ENCODE measurements at regions not wholly inside any gene's neighbourhood (a gene's known extent, or its start where the extent isn't known, plus 50 kb on each side); places are given as distances from the start of the nearest gene placed in this dataset.

DNA sequence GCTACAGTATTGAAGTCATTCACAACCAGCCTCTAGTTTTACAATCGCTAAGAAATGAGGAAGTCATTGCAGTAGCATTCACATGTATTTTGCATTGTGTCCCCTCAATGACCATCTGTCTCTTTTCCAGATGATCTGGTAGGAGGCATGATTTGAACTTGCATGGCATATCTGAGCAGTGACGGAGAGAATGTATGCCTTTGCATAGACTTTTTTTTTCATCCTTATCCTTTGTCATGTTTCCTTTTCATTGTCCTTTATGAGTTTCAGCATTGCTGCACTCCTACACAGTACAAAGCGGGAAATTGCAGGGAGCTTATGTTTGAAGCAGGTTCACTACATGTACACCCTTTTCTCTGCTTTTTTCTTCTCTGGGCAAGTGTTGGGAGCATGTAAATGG, 516.4 kb upstream of the GRIA3 start:
- H3K4me1 ChIP-seq (ENCODE audit: control insufficient read depth, insufficient read depth, low read length) = no peaks in the 10 kb centered on the region
- no peaks in the 10 kb centered on the region for H3K36me3 ChIP-seq (ENCODE audit: control insufficient read depth in 2 of 2, insufficient read depth in 1 of 2, low read length in 2 of 2)
- no peak overlapping the region for H3K4me3 ChIP-seq (ENCODE audit: low read depth, low read length)
- no peak overlapping the region for H3K27ac ChIP-seq (ENCODE audit: extremely low read depth, low read depth, low read length)
- POLR2A ChIA-PET = no interaction called here
- H3K9me3 ChIP-seq (ENCODE audit: control insufficient read depth, insufficient read depth, low read depth, low read length) = no peaks in the 10 kb centered on the region
- TF ChIP-seq, protein P1, sequence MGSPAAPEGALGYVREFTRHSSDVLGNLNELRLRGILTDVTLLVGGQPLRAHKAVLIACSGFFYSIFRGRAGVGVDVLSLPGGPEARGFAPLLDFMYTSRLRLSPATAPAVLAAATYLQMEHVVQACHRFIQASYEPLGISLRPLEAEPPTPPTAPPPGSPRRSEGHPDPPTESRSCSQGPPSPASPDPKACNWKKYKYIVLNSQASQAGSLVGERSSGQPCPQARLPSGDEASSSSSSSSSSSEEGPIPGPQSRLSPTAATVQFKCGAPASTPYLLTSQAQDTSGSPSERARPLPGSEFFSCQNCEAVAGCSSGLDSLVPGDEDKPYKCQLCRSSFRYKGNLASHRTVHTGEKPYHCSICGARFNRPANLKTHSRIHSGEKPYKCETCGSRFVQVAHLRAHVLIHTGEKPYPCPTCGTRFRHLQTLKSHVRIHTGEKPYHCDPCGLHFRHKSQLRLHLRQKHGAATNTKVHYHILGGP (tag by site-specific recombination; IDR thresholded peaks at IDR 0.05) = no peak
- TF ChIP-seq ZNF629 (tag by site-specific recombination; IDR thresholded peaks at IDR 0.05) (no peak), ZXDB (tag by site-specific recombination; IDR thresholded peaks at IDR 0.05) (no peak)
- CTCF ChIA-PET = no interaction called here

DNA sequence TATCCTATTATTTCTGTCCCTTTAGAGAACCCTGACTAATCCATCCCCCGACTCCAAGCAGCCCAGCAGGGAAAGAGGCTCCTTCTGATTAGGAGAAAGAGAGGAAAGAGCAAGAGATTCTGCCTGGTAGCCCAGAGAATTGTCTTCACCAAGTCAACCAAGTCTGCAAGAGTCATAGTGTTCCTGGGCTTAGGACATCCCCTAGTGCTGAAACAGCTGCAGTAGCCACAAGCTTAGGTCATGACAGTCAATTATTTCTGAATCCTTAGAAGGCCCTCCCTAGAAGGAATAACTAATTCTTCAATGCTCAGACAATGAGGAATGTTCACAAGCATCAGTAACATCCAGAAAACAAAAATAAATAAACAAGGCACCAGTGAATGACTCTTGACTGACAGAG, 480.3 kb upstream of the GRIA3 start:
- Histone ChIP-seq H3K9me3 (ENCODE audit: control insufficient read depth, insufficient read depth, low read depth, low read length) (peaks cover 4% of the 10 kb centered on the region), H3K27ac (ENCODE audit: extremely low read depth, low read depth, low read length) (no peak overlapping the region), H3K4me1 (ENCODE audit: control insufficient read depth, insufficient read depth, low read length) (no peaks in the 10 kb centered on the region), H3K36me3 (ENCODE audit: control insufficient read depth in 2 of 2, insufficient read depth in 1 of 2, low read length in 2 of 2) (no peaks in the 10 kb centered on the region), H3K4me3 (ENCODE audit: low read depth, low read length) (no peak overlapping the region)
- no peak for TF ChIP-seq ZNF138 (tag by site-specific recombination; IDR thresholded peaks at IDR 0.05; ENCODE audit: borderline replicate concordance)
- no peak for TF ChIP-seq ZNF624 (tag by site-specific recombination; IDR thresholded peaks at IDR 0.05)
- no peak for TF ChIP-seq KLF9 (tag by site-specific recombination; IDR thresholded peaks at IDR 0.05; ENCODE audit: low read depth)
- TF ChIP-seq, protein P2, sequence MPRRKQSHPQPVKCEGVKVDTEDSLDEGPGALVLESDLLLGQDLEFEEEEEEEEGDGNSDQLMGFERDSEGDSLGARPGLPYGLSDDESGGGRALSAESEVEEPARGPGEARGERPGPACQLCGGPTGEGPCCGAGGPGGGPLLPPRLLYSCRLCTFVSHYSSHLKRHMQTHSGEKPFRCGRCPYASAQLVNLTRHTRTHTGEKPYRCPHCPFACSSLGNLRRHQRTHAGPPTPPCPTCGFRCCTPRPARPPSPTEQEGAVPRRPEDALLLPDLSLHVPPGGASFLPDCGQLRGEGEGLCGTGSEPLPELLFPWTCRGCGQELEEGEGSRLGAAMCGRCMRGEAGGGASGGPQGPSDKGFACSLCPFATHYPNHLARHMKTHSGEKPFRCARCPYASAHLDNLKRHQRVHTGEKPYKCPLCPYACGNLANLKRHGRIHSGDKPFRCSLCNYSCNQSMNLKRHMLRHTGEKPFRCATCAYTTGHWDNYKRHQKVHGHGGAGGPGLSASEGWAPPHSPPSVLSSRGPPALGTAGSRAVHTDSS (tag by site-specific recombination; IDR thresholded peaks at IDR 0.05) = no peak
- TF ChIP-seq ZNF707 (tag by site-specific recombination; IDR thresholded peaks at IDR 0.05) = no peak
- no peak for TF ChIP-seq ZNF426 (tag by site-specific recombination; IDR thresholded peaks at IDR 0.05)
- TF ChIP-seq ZNF776 (tag by site-specific recombination; IDR thresholded peaks at IDR 0.05; ENCODE audit: borderline replicate concordance) = no peak
- CTCF ChIA-PET = no interaction called here
- POLR2A ChIA-PET = no interaction called here

DNA sequence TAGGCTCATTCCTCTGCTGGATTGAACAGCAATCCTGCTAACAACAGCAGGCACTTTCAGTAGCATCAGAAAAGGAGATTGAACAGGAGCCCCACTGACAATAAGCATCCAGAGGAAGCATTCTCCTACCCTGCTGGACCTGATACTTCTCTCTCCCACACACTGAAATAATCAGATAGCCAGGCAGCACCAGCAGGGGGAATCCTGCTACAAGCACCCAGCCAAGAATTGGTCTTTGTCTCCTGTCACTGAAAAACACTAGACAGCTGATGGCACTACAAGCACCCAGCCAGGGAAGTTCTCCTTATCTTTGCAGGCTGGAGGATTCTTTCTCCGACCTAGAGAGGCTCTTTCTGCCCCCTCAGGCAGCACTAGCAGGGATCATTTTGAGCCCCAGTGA, 444.3 kb upstream of the GRIA3 start:
- H3K36me3 ChIP-seq (ENCODE audit: control insufficient read depth in 2 of 2, insufficient read depth in 1 of 2, low read length in 2 of 2) = no peaks in the 10 kb centered on the region
- ChIA-PET POLR2A (no interaction called here), CTCF (no interaction called here)
- no peak for TF ChIP-seq ZNF701 (tag by site-specific recombination; IDR thresholded peaks at IDR 0.05)
- no peak for TF ChIP-seq ZFHX2 (tag by site-specific recombination; conservative IDR thresholded peaks at IDR 0.05)
- no peak for TF ChIP-seq KLF9 (tag by site-specific recombination; IDR thresholded peaks at IDR 0.05; ENCODE audit: low read depth)
- TF ChIP-seq SALL2 (tag by site-specific recombination; IDR thresholded peaks at IDR 0.05; ENCODE audit: borderline replicate concordance) = no peak
- TF ChIP-seq ZNF707 (tag by site-specific recombination; IDR thresholded peaks at IDR 0.05) = no peak
- no peak for TF ChIP-seq OSR2 (tag by site-specific recombination; IDR thresholded peaks at IDR 0.05)
- TF ChIP-seq, protein P3, sequence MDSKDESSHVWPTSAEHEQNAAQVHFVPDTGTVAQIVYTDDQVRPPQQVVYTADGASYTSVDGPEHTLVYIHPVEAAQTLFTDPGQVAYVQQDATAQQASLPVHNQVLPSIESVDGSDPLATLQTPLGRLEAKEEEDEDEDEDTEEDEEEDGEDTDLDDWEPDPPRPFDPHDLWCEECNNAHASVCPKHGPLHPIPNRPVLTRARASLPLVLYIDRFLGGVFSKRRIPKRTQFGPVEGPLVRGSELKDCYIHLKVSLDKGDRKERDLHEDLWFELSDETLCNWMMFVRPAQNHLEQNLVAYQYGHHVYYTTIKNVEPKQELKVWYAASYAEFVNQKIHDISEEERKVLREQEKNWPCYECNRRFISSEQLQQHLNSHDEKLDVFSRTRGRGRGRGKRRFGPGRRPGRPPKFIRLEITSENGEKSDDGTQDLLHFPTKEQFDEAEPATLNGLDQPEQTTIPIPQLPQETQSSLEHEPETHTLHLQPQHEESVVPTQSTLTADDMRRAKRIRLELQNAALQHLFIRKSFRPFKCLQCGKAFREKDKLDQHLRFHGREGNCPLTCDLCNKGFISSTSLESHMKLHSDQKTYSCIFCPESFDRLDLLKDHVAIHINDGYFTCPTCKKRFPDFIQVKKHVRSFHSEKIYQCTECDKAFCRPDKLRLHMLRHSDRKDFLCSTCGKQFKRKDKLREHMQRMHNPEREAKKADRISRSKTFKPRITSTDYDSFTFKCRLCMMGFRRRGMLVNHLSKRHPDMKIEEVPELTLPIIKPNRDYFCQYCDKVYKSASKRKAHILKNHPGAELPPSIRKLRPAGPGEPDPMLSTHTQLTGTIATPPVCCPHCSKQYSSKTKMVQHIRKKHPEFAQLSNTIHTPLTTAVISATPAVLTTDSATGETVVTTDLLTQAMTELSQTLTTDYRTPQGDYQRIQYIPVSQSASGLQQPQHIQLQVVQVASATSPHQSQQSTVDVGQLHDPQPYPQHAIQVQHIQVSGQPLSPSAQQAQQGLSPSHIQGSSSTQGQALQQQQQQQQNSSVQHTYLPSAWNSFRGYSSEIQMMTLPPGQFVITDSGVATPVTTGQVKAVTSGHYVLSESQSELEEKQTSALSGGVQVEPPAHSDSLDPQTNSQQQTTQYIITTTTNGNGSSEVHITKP (tag by site-specific recombination; IDR thresholded peaks at IDR 0.05) = no peak
- TF ChIP-seq SP2 (tag by site-specific recombination; IDR thresholded peaks at IDR 0.05) = no peak
- no peak for TF ChIP-seq ZFP41 (tag by site-specific recombination; IDR thresholded peaks at IDR 0.05; ENCODE audit: borderline replicate concordance)
- TF ChIP-seq BCL11B (tag by site-specific recombination; IDR thresholded peaks at IDR 0.05; ENCODE audit: low read depth) = no peak
- no peak for TF ChIP-seq ZNF341 (tag by site-specific recombination; IDR thresholded peaks at IDR 0.05; ENCODE audit: low read depth)
- no peak for TF ChIP-seq ZNF423 (tag by site-specific recombination; IDR thresholded peaks at IDR 0.05)
- no peak for TF ChIP-seq ZBTB7A (tag by site-specific recombination; IDR thresholded peaks at IDR 0.05; ENCODE audit: low read depth)
- no peak for TF ChIP-seq WT1 (tag by site-specific recombination; IDR thresholded peaks at IDR 0.05)
- TF ChIP-seq, protein P4, sequence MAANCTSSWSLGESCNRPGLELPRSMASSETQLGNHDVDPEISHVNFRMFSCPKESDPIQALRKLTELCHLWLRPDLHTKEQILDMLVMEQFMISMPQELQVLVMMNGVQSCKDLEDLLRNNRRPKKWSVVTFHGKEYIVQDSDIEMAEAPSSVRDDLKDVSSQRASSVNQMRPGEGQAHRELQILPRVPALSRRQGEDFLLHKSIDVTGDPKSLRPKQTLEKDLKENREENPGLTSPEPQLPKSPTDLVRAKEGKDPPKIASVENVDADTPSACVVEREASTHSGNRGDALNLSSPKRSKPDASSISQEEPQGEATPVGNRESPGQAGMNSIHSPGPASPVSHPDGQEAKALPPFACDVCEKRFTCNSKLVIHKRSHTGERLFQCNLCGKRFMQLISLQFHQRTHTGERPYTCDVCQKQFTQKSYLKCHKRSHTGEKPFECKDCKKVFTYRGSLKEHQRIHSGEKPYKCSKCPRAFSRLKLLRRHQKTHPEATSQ (tag by site-specific recombination; IDR thresholded peaks at IDR 0.05) = no peak

More for the DNA sequence above, 444.3 kb upstream of the GRIA3 start:
- H3K4me3 ChIP-seq (ENCODE audit: low read depth, low read length) = no peak overlapping the region
- H3K9me3 ChIP-seq (ENCODE audit: control insufficient read depth, insufficient read depth, low read depth, low read length) = no peaks in the 10 kb centered on the region; the same call in none of the 2 replicates
- no peak overlapping the region for H3K27ac ChIP-seq (ENCODE audit: extremely low read depth, low read depth, low read length)
- H3K4me1 ChIP-seq (ENCODE audit: control insufficient read depth, insufficient read depth, low read length) = no peaks in the 10 kb centered on the region
